ENCODE measurements at regions not wholly inside any gene's neighbourhood (a gene's known extent, or its start where the extent isn't known, plus 50 kb on each side); places are given as distances from the start of the nearest gene placed in this dataset.

GRCh38 chr10:29124864-29125263, 164.0 kb upstream of the LYZL1 start:
- TF ChIP-seq CTCF (conservative IDR thresholded peaks at IDR 0.05; ENCODE audit: low read length) (no peak), EZH2phosphoT487 (IDR thresholded peaks at IDR 0.05; ENCODE audit: borderline replicate concordance) (no peak)

All from Loucy (cell line).